MCF 10A (cell line): ENCODE measurements at regions not wholly inside any gene's neighbourhood (a gene's known extent, or its start where the extent isn't known, plus 50 kb on each side); places are given as distances from the start of the nearest gene placed in this dataset.

Source experiments
- BruUV-seq: library from RNA; stranded (reverse); fragments of 400-500 nt; replicated peaks from 2 replicates; lab custom pipeline; 2021; lab: Mats Ljungman, UMichigan
- CTCF ChIA-PET: fragments of 300-600 bp; sonication (Branson Sonifier 250); formaldehyde crosslinking; extraction: SDS; loops from one replicate; lab custom pipeline; 2021; ENCODE audit warnings: antibody characterized with exemption, inconsistent platforms; lab: Yijun Ruan, JAX
- POLR2A ChIA-PET: fragments of 300-600, 350-650 bp; sonication (Branson Sonifier 250); formaldehyde crosslinking; extraction: SDS; loops from one replicate; lab custom pipeline; 2020; ENCODE audit warnings: antibody characterized with exemption, inconsistent platforms; lab: Yijun Ruan, JAX
- DNase-seq: peaks from one replicate; pipeline ENCODE4 v3.0.0-alpha.2; 2018; ENCODE audit not compliant: unreplicated experiment
- H3K27ac Mint-ChIP-seq: one replicate; pipeline ENCODE4 v1.8.0; 2022; ENCODE audit warnings: mild to moderate bottlenecking, low read depth, mixed read lengths; ENCODE audit not compliant: unreplicated experiment
- H3K27me3 Mint-ChIP-seq: one replicate; pipeline ENCODE4 v1.8.0; 2022; ENCODE audit warnings: mixed read lengths; ENCODE audit not compliant: insufficient read depth, unreplicated experiment
- H3K36me3 Mint-ChIP-seq: one replicate; pipeline ENCODE4 v1.8.0; 2022; ENCODE audit warnings: mild to moderate bottlenecking, moderate library complexity, mixed read lengths; ENCODE audit not compliant: insufficient read depth, unreplicated experiment
- H3K4me1 Mint-ChIP-seq: one replicate; pipeline ENCODE4 v1.8.0; 2022; ENCODE audit warnings: mixed read lengths; ENCODE audit not compliant: insufficient read depth, unreplicated experiment
- H3K4me3 Mint-ChIP-seq: one replicate; pipeline ENCODE4 v1.8.0; 2022; ENCODE audit warnings: mild to moderate bottlenecking, moderate library complexity, mixed read lengths; ENCODE audit not compliant: unreplicated experiment
- H3K9me3 Mint-ChIP-seq: one replicate; pipeline ENCODE4 v1.8.0; 2022; ENCODE audit warnings: mixed read lengths; ENCODE audit not compliant: unreplicated experiment
- CTCF ChIP-seq: fragments of 200-600 bp; IDR thresholded peaks from one replicate; pipeline ENCODE4 v1.8.0; 2022; ENCODE audit warnings: antibody characterized with exemption, mild to moderate bottlenecking; ENCODE audit not compliant: unreplicated experiment
- intact Hi-C: fragments of 100-400 bp; cut with micrococcal nuclease; formaldehyde crosslinking; loops from 2 replicates; pipeline ENCODE4 v1.14.1; 2022

- Mint-ChIP-seq H3K27me3 (no peaks in the 10 kb centered on the region), H3K27ac (no peak overlapping the region), H3K4me1 (no peaks in the 10 kb centered on the region), H3K4me3 (no peak overlapping the region), H3K9me3 (peaks cover 5% of the 10 kb centered on the region), H3K36me3 (no peaks in the 10 kb centered on the region)
- ChIA-PET CTCF (interaction anchor here (1.3 kb wide), 1 partner anchor 190 kb away, joined by 5 read pairs; no protein-coding TSS in a partner anchor), POLR2A (interaction anchor here (1.0 kb wide), 1 partner anchor 13 kb away, joined by 3 read pairs; no protein-coding TSS in a partner anchor)
- no TSS peak for BruUV-seq
- no peak for TF ChIP-seq CTCF
- intact Hi-C loops: no loop called here
- DNase-seq: no peak
These were observed 61.1 kb upstream of the BLTP1 start for GRCh38 chr4:122090989-122091388.

- intact Hi-C loops: no loop called here
- DNase-seq: no peak
- Mint-ChIP-seq H3K27ac (no peak overlapping the region), H3K9me3 (no peaks in the 10 kb centered on the region), H3K4me3 (no peak overlapping the region), H3K4me1 (no peaks in the 10 kb centered on the region), H3K36me3 (no peaks in the 10 kb centered on the region), H3K27me3 (no peaks in the 10 kb centered on the region)
- POLR2A ChIA-PET: interaction anchor here (0.7 kb wide), 1 partner anchor 20 kb away, joined by 4 read pairs; no protein-coding TSS in a partner anchor
- TF ChIP-seq CTCF: no peak
- CTCF ChIA-PET: interaction anchor here (0.7 to 1.3 kb wide), 2 partner anchors 17 to 974 kb away, joined by 3 read pairs; no protein-coding TSS in a partner anchor
- no TSS peak for BruUV-seq
These were observed 65.6 kb upstream of the BLTP1 start for GRCh38 chr4:122086338-122087065.

GRCh38 chr4:122083989-122084388 is 68.1 kb upstream of the BLTP1 start:
- POLR2A ChIA-PET: no interaction called here
- no peak overlapping the region for H3K4me3 Mint-ChIP-seq
- H3K27ac Mint-ChIP-seq: no peak overlapping the region
- TF ChIP-seq CTCF: no peak
- intact Hi-C loops: no loop called here
- CTCF ChIA-PET: no interaction called here
- H3K27me3 Mint-ChIP-seq: no peaks in the 10 kb centered on the region
- no peaks in the 10 kb centered on the region for H3K36me3 Mint-ChIP-seq
- no peaks in the 10 kb centered on the region for H3K4me1 Mint-ChIP-seq
- no peaks in the 10 kb centered on the region for H3K9me3 Mint-ChIP-seq
- no TSS peak for BruUV-seq
- no peak for DNase-seq

GRCh38 chr4:122083351-122083750 is 68.8 kb upstream of the BLTP1 start:
- no TSS peak for BruUV-seq
- Mint-ChIP-seq H3K27me3 (no peaks in the 10 kb centered on the region), H3K36me3 (no peaks in the 10 kb centered on the region), H3K4me3 (no peak overlapping the region), H3K9me3 (no peaks in the 10 kb centered on the region), H3K27ac (no peak overlapping the region), H3K4me1 (no peaks in the 10 kb centered on the region)
- intact Hi-C loops: no loop called here
- ChIA-PET CTCF (no interaction called here), POLR2A (no interaction called here)
- TF ChIP-seq CTCF: no peak
- no peak for DNase-seq
